SKM-1 (cell line): ENCODE measurements at regions not wholly inside any gene's neighbourhood (a gene's known extent, or its start where the extent isn't known, plus 50 kb on each side); places are given as distances from the start of the nearest gene placed in this dataset.

Experiments used
- DNase-seq: peaks from one replicate; lab custom pipeline; 2025; ENCODE audit not compliant: unreplicated experiment; lab: John Stamatoyannopoulos, UW

GRCh38 chr13:104105418-104106355 lies 1039.5 kb upstream of the SLC10A2 start:
- no peak for DNase-seq

GRCh38 chr13:104099750-104100149 lies 1033.5 kb upstream of the SLC10A2 start:
- no peak for DNase-seq

GRCh38 chr13:104098421-104098820 lies 1032.2 kb upstream of the SLC10A2 start:
- DNase-seq: no peak

GRCh38 chr13:104086759-104087158 lies 1020.5 kb upstream of the SLC10A2 start:
- no peak for DNase-seq

- DNase-seq: no peak
These were observed 1020.0 kb upstream of the SLC10A2 start for GRCh38 chr13:104086210-104086609.

GRCh38 chr13:104085611-104086010 lies 1019.4 kb upstream of the SLC10A2 start:
- no peak for DNase-seq

- DNase-seq: no peak
These were observed 1008.1 kb upstream of the SLC10A2 start for GRCh38 chr13:104074326-104074725.

GRCh38 chr13:104071806-104072205 lies 1005.6 kb upstream of the SLC10A2 start:
- no peak for DNase-seq

- DNase-seq: no peak
These were observed 999.1 kb upstream of the SLC10A2 start for GRCh38 chr13:104065328-104065727.

- DNase-seq: no peak
These were observed 991.6 kb upstream of the SLC10A2 start for GRCh38 chr13:104057861-104058260.

- no peak for DNase-seq
These were observed 979.7 kb upstream of the SLC10A2 start for GRCh38 chr13:104045907-104046306.

- no peak for DNase-seq
These were observed 977.0 kb upstream of the SLC10A2 start for GRCh38 chr13:104043184-104043583.

- no peak for DNase-seq
These were observed 968.7 kb upstream of the SLC10A2 start for GRCh38 chr13:104034891-104035290.

GRCh38 chr13:104025303-104025702 lies 959.1 kb upstream of the SLC10A2 start:
- no peak for DNase-seq

- no peak for DNase-seq
These were observed 958.4 kb upstream of the SLC10A2 start for GRCh38 chr13:104024416-104025170.

GRCh38 chr13:104021806-104022397 lies 955.7 kb upstream of the SLC10A2 start:
- no peak for DNase-seq

- DNase-seq: no peak
These were observed 951.1 kb upstream of the SLC10A2 start for GRCh38 chr13:104017317-104017716.

GRCh38 chr13:104015646-104016396 lies 949.6 kb upstream of the SLC10A2 start:
- no peak for DNase-seq

- no peak for DNase-seq
These were observed 948.8 kb upstream of the SLC10A2 start for GRCh38 chr13:104014803-104015645.
